Epithelial cell of esophagus (primary cell): ENCODE measurements at regions not wholly inside any gene's neighbourhood (a gene's known extent, or its start where the extent isn't known, plus 50 kb on each side); places are given as distances from the start of the nearest gene placed in this dataset.

Experiments
- DNase-seq: peaks from one replicate; pipeline ENCODE4 v3.0.0; 2010; ENCODE audit warnings: low read depth
- H3K4me3 ChIP-seq: 2 replicates; pipeline ENCODE4 v1.5.1; 2011; ENCODE audit warnings: mild to moderate bottlenecking, low read length, control low read depth
- TF ChIP-seq, protein P1 (sequence below): IDR thresholded peaks from 2 replicates; pipeline ENCODE4 v1.5.1; 2011; ENCODE audit warnings: low read depth, mild to moderate bottlenecking, low read length, control low read depth, inconsistent platforms; ENCODE audit not compliant: insufficient read depth; ENCODE audit errors: missing control alignments

- peak; percentile 9 for DNase-seq
- TF ChIP-seq, protein P1, sequence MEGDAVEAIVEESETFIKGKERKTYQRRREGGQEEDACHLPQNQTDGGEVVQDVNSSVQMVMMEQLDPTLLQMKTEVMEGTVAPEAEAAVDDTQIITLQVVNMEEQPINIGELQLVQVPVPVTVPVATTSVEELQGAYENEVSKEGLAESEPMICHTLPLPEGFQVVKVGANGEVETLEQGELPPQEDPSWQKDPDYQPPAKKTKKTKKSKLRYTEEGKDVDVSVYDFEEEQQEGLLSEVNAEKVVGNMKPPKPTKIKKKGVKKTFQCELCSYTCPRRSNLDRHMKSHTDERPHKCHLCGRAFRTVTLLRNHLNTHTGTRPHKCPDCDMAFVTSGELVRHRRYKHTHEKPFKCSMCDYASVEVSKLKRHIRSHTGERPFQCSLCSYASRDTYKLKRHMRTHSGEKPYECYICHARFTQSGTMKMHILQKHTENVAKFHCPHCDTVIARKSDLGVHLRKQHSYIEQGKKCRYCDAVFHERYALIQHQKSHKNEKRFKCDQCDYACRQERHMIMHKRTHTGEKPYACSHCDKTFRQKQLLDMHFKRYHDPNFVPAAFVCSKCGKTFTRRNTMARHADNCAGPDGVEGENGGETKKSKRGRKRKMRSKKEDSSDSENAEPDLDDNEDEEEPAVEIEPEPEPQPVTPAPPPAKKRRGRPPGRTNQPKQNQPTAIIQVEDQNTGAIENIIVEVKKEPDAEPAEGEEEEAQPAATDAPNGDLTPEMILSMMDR = no peak
- no peak overlapping the region for H3K4me3 ChIP-seq
Observed at GRCh38 chr16:59305850-59306249, 571.7 kb upstream of the GOT2 start.

DNA sequence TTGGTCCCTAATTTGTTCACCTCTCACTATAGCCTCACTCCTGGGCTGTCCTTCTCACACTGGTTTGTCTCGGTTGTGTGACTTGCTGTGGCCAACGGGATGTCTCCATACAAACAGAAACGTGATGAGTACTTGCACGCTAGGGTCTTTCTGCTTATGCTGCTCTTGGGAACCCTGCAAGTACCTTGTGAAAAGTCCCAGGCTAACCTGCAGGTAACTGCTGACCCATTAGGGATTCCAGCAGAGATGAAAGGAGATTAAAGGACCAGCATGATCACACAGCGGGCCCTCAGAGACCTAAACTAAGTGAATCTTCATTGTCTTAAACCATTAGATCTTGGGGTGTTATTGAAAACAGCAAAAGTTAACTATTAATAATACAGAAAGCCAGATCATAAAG lies 562.8 kb upstream of the GOT2 start:
- TF ChIP-seq, protein P1 = no peak
- no peak overlapping the region for H3K4me3 ChIP-seq
- DNase-seq = no peak

- H3K4me3 ChIP-seq = no peak overlapping the region
- DNase-seq = no peak
- TF ChIP-seq, protein P1 = no peak
Observed at GRCh38 chr16:59295993-59296736, 562.0 kb upstream of the GOT2 start.

DNA sequence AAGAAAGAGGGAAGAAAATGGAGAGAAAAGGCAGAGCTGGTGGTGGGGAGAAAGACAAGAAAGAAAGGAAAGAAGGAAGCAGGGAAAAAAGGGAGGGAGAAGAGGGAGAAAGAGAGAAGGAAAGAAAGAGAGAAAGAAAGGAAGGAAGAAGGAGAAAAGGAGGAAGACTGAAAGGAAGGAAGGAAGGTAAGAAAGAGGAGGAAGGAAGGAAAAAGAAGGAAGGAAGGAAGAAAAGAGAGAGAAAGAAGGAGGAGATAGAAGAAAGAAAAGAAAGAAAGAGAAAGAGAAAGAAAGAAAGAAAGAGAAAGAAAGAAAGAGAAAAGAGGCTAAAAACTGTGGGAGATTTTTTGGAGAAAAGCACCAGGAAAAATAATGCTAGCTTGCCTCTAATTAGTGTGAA lies 561.4 kb upstream of the GOT2 start:
- DNase-seq = no peak
- TF ChIP-seq, protein P1 = no peak

GRCh38 chr16:59290718-59291117 lies 556.6 kb upstream of the GOT2 start:
- H3K4me3 ChIP-seq = no peak overlapping the region
- DNase-seq = no peak
- TF ChIP-seq, protein P1 = no peak

More for the DNA sequence above, 561.4 kb upstream of the GOT2 start:
- H3K4me3 ChIP-seq = no peak overlapping the region

GRCh38 chr16:59289151-59289550 lies 555.0 kb upstream of the GOT2 start:
- no peak for DNase-seq
- TF ChIP-seq, protein P1 = no peak
- no peak overlapping the region for H3K4me3 ChIP-seq

DNA sequence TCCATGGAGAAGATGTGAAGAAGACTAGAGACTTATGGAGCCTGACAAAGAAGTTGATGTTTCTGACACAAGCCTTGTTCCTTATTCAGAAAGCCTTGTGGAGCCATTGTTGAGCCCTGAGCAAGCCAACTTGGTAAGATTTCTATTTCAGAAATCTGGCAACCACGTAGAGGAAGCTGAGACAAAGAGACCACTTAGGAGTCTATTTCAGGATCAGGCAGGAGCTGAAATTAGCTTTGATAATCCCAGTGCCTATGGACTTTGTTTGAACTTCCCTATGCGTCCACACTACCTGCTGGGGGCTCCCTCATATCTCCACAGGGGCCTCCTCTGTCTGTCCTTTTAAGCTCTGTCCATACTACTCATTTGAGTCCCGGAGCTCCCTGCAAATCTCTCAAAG lies 540.0 kb upstream of the GOT2 start:
- no peak overlapping the region for H3K4me3 ChIP-seq
- DNase-seq = no peak
- TF ChIP-seq, protein P1 = no peak
